Vagina (tissue), 2 donors: ENCODE measurements at regions not wholly inside any gene's neighbourhood (a gene's known extent, or its start where the extent isn't known, plus 50 kb on each side); places are given as distances from the start of the nearest gene placed in this dataset.

Experiments used
- CTCF ChIP-seq, 3 experiments: fragments of 450-650 bp in 2 of 3; fragments of 200-600 bp in 1 of 3; sonication (generic) in 1 of 3; IDR thresholded peaks; one replicate each; pipeline ENCODE4 v1.5.1; 2017 to 2019; ENCODE audit warnings: antibody characterized with exemption in 3 of 3, mild to moderate bottlenecking in 2 of 3, moderate library complexity in 2 of 3
- POLR2A ChIP-seq, 2 donors: fragments of 450-650 bp; IDR thresholded peaks; one replicate each; pipeline ENCODE4 v1.6.1; 2017; ENCODE audit warnings: antibody characterized with exemption in 2 of 2, mild to moderate bottlenecking in 2 of 2, moderate library complexity in 2 of 2

- TF ChIP-seq POLR2A (IDR thresholded peaks at IDR 0.05) (no peak), CTCF (IDR thresholded peaks at IDR 0.05) (no peak)
Observed at GRCh38 chr12:61504396-61505080, 755.7 kb upstream of the USP15 start.
